Neural cell (in vitro differentiated cells): ENCODE measurements at regions not wholly inside any gene's neighbourhood (a gene's known extent, or its start where the extent isn't known, plus 50 kb on each side); places are given as distances from the start of the nearest gene placed in this dataset.

ENCODE experiments used
- H2AFZ ChIP-seq: fragments of 200-600, 300-800 bp; sonication (generic), shearing (Covaris generic); 2 replicates; pipeline ENCODE4 v1.6.0; 2014; ENCODE audit warnings: low read depth, mild to moderate bottlenecking, antibody characterized with exemption, low read length, moderate library complexity
- H3F3A ChIP-seq: fragments of 200-600 bp; shearing (Covaris generic); 2 replicates; pipeline ENCODE4 v1.6.1; 2016; ENCODE audit warnings: mild to moderate bottlenecking, moderate library complexity, mixed read lengths, antibody characterized with exemption, low read length; ENCODE audit not compliant: insufficient read depth, poor library complexity, severe bottlenecking
- H3K27ac ChIP-seq: fragments of 200-600, 300-800 bp; sonication (generic), shearing (Covaris generic); 2 replicates; pipeline ENCODE4 v1.5.1; 2014; ENCODE audit warnings: mild to moderate bottlenecking, low read length, moderate library complexity
- H3K27me3 ChIP-seq: fragments of 300-800, 200-600 bp; sonication (generic), shearing (Covaris generic); 2 replicates; pipeline ENCODE4 v1.6.0; 2014; ENCODE audit warnings: mild to moderate bottlenecking, low read depth, low read length, moderate library complexity; ENCODE audit not compliant: insufficient read depth
- H3K36me3 ChIP-seq: fragments of 300-800, 200-600 bp; sonication (generic), shearing (Covaris generic); 2 replicates; pipeline ENCODE4 v1.5.1; 2014; ENCODE audit warnings: mild to moderate bottlenecking, antibody characterized with exemption, low read length, moderate library complexity; ENCODE audit not compliant: insufficient read depth
- H3K4me2 ChIP-seq: fragments of 300-800, 200-600 bp; sonication (generic), shearing (Covaris generic); 2 replicates; pipeline ENCODE4 v1.6.0; 2014; ENCODE audit warnings: mild to moderate bottlenecking, low read length
- H3K4me3 ChIP-seq: fragments of 300-800, 200-600 bp; sonication (generic), shearing (Covaris generic); 2 replicates; pipeline ENCODE4 v1.5.1; 2014; ENCODE audit warnings: mild to moderate bottlenecking, low read length, moderate library complexity
- H3K79me2 ChIP-seq: fragments of 200-600 bp; shearing (Covaris generic); replicated peaks from 2 replicates; pipeline ENCODE4 v1.6.0; 2014; ENCODE audit warnings: mild to moderate bottlenecking, low read length, moderate library complexity; ENCODE audit not compliant: insufficient read depth
- H3K9ac ChIP-seq: fragments of 300-800, 200-600 bp; sonication (generic), shearing (Covaris generic); 2 replicates; pipeline ENCODE4 v1.6.1; 2016; ENCODE audit warnings: mild to moderate bottlenecking, low read length, mixed read lengths
- H3K9me2 ChIP-seq: fragments of 200-600 bp; shearing (Covaris generic); 2 replicates; pipeline ENCODE4 v1.6.1; 2016; ENCODE audit warnings: mild to moderate bottlenecking, low read length, mixed read lengths; ENCODE audit not compliant: insufficient read depth
- H3K9me3 ChIP-seq: fragments of 200-600, 300-800 bp; sonication (generic), shearing (Covaris generic); 2 replicates; pipeline ENCODE4 v1.6.1; 2016; ENCODE audit warnings: mild to moderate bottlenecking, mixed run types, low read length, moderate library complexity, mixed read lengths
- H4K20me1 ChIP-seq: fragments of 200-600 bp; shearing (Covaris generic); 2 replicates; pipeline ENCODE4 v1.6.1; 2016; ENCODE audit warnings: mild to moderate bottlenecking, mixed run types; ENCODE audit not compliant: insufficient read depth
- CTCF ChIP-seq: fragments of 450-650 bp; IDR thresholded peaks from 2 replicates; pipeline ENCODE4 v1.5.1; 2014; ENCODE audit warnings: antibody characterized with exemption, mild to moderate bottlenecking, moderate library complexity; ENCODE audit not compliant: poor library complexity, severe bottlenecking
- EP300 ChIP-seq: fragments of 450-650 bp; conservative IDR thresholded peaks from 2 replicates; pipeline ENCODE4 v1.6.1; 2014; ENCODE audit warnings: antibody characterized with exemption, mild to moderate bottlenecking, moderate library complexity; ENCODE audit not compliant: poor library complexity, severe bottlenecking
- EZH2 ChIP-seq: fragments of 200-600, 300-800 bp; shearing (Covaris generic), sonication (generic); IDR thresholded peaks from 2 replicates; pipeline ENCODE4 v1.6.1; 2014; ENCODE audit warnings: antibody characterized with exemption, low read length, borderline replicate concordance, mild to moderate bottlenecking; ENCODE audit not compliant: insufficient read depth, poor library complexity, severe bottlenecking
- MXI1 ChIP-seq: fragments of 450-650 bp; conservative IDR thresholded peaks from 2 replicates; pipeline ENCODE4 v1.6.1; 2014; ENCODE audit warnings: antibody characterized with exemption, mild to moderate bottlenecking; ENCODE audit not compliant: poor library complexity, severe bottlenecking
- POLR2AphosphoS5 ChIP-seq: IDR thresholded peaks from 2 replicates; pipeline ENCODE4 v1.6.1; 2012
- RAD21 ChIP-seq: fragments of 450-650 bp; conservative IDR thresholded peaks from 2 replicates; pipeline ENCODE4 v1.6.1; 2014; ENCODE audit warnings: antibody characterized with exemption, mild to moderate bottlenecking, moderate library complexity
- REST ChIP-seq: IDR thresholded peaks from 2 replicates; pipeline ENCODE4 v1.6.1; 2012; ENCODE audit warnings: borderline replicate concordance
- SMC3 ChIP-seq: fragments of 450-650 bp; conservative IDR thresholded peaks from 2 replicates; pipeline ENCODE4 v1.6.1; 2014; ENCODE audit warnings: antibody characterized with exemption, mild to moderate bottlenecking, moderate library complexity; ENCODE audit not compliant: poor library complexity
- TAF1 ChIP-seq: IDR thresholded peaks from 2 replicates; pipeline ENCODE4 v1.6.1; 2012; ENCODE audit warnings: low read depth

DNA sequence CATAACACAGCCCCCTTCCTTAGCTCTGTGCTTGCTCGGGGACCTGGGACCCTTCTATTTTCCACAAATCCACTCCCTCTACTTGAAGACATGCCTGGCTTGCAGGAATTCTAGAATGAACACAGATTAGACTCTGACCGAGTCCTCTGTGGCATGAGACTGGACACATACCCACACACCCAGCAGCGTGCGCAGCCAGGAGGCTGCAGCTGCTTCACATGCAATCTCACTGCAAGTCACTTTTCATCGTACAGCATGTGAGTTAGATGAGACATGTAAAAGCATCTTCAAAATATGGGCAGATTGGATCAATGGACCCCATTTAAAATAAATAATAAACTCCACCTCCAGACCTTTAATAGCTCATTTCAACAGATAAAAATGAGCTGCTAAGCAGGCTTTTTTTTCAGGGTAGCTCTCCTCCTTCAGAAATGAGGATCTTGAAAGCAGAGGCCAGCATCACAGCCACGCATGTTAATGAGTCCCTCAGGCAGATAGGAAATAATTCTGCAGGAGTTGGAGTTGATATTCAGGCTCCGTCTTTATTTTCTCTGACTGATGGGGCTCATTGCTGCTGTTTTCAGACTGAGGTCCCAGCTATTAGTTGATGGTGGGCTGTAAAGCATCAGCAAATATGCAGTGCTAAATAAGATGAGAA lies 215.1 kb upstream of the GGTLC1 start:
- Histone ChIP-seq H3K9me2 (no peaks in the 10 kb centered on the region), H3K4me2 (no peak overlapping the region), H2AFZ (no peak overlapping the region), H3K9ac (no peak overlapping the region), H4K20me1 (no peaks in the 10 kb centered on the region), H3K9me3 (no peaks in the 10 kb centered on the region), H3K27ac (no peak overlapping the region), H3K4me3 (no peak overlapping the region), H3K36me3 (no peaks in the 10 kb centered on the region), H3K27me3 (no peaks in the 10 kb centered on the region), H3F3A (no peaks in the 10 kb centered on the region), H3K79me2 (no peaks in the 10 kb centered on the region)
- TF ChIP-seq MXI1, result no peak
- no peak for TF ChIP-seq REST
- TF ChIP-seq POLR2AphosphoS5, result no peak
- TF ChIP-seq TAF1, result no peak
- TF ChIP-seq EZH2, result no peak
- TF ChIP-seq RAD21, result no peak
- no peak for TF ChIP-seq EP300
- TF ChIP-seq CTCF, result no peak
- no peak for TF ChIP-seq SMC3

- Histone ChIP-seq H3K79me2 (no peaks in the 10 kb centered on the region), H3K4me2 (no peak overlapping the region), H3K27ac (no peak overlapping the region), H4K20me1 (no peaks in the 10 kb centered on the region), H3F3A (no peaks in the 10 kb centered on the region), H3K9ac (no peak overlapping the region), H3K9me2 (no peaks in the 10 kb centered on the region), H3K9me3 (no peaks in the 10 kb centered on the region), H3K4me3 (no peak overlapping the region), H3K36me3 (no peaks in the 10 kb centered on the region), H3K27me3 (no peaks in the 10 kb centered on the region), H2AFZ (no peak overlapping the region)
- TF ChIP-seq POLR2AphosphoS5 (no peak), EP300 (no peak), CTCF (no peak), TAF1 (no peak), EZH2 (no peak), SMC3 (no peak), REST (no peak), RAD21 (no peak), MXI1 (no peak)
Observed at GRCh38 chr20:24199501-24199900, 210.9 kb upstream of the GGTLC1 start.
